HCT116 (cell line): ENCODE measurements at regions not wholly inside any gene's neighbourhood (a gene's known extent, or its start where the extent isn't known, plus 50 kb on each side); places are given as distances from the start of the nearest gene placed in this dataset.

ENCODE experiments used
- ATAC-seq: fragments of 200-7000 bp; cut with Tn5 transposase; 2 replicates; pipeline ENCODE4 v1.9.1; 2020; ENCODE audit warnings: mild to moderate bottlenecking, moderate library complexity
- BruUV-seq: library from RNA; stranded (reverse); fragments of 400-500 nt; replicated peaks from 2 replicates; lab custom pipeline; 2021; lab: Mats Ljungman, UMichigan
- CTCF ChIA-PET: fragments of 300-600 bp; sonication (Branson Sonifier 250); formaldehyde crosslinking; loops from one replicate; lab custom pipeline; 2021; ENCODE audit warnings: antibody characterized with exemption; lab: Charles Lee
- POLR2A ChIA-PET: fragments of 300-600, 350-600 bp; sonication (Branson Sonifier 250); formaldehyde crosslinking; loops from one replicate; lab custom pipeline; 2021; ENCODE audit warnings: antibody characterized with exemption; lab: Charles Lee
- RAD21 ChIA-PET, 2 experiments: fragments of 300-600 bp; sonication (Branson Sonifier 250); formaldehyde crosslinking; loops; one replicate each; lab custom pipeline; 2023; ENCODE audit warnings: low total read pairs in 2 of 2; ENCODE audit not compliant: uncharacterized antibody in 2 of 2, unreplicated experiment in 2 of 2, low non-redundant PET in 1 of 2; lab: Charles Lee
- DNase-seq: peaks from one replicate; pipeline ENCODE4 v3.0.0-alpha.2; 2010; ENCODE audit warnings: low read depth, low spot score
- H2AFZ ChIP-seq: fragments of 200-600 bp; shearing (Covaris generic), sonication (generic); 2 replicates; pipeline ENCODE4 v1.6.1; 2017; ENCODE audit warnings: low read depth, mixed run types, mixed read lengths, antibody characterized with exemption, low read length; ENCODE audit not compliant: poor library complexity, severe bottlenecking
- H3K27ac ChIP-seq: 2 replicates; pipeline ENCODE4 v1.5.1; 2012; ENCODE audit warnings: low read depth, low read length
- H3K27me3 ChIP-seq: fragments of 200-600 bp; sonication (generic); 2 replicates; pipeline ENCODE4 v1.6.1; 2016; ENCODE audit warnings: mixed run types, low read length, mixed read lengths; ENCODE audit not compliant: insufficient read depth
- H3K36me3 ChIP-seq, 2 experiments: fragments of 200-500 bp in 1 of 2; fragments of 200-600 bp in 1 of 2; sonication (Bioruptor generic) in 1 of 2; sonication (generic) in 1 of 2; 2 replicates each; pipeline versions ENCODE4 v1.5.1 to v1.6.1; 2014 to 2016; ENCODE audit warnings: low read length in 2 of 2, inconsistent platforms in 1 of 2, mixed read lengths in 1 of 2, mixed run types in 1 of 2; ENCODE audit not compliant: insufficient read depth in 2 of 2, control insufficient read depth in 1 of 2
- H3K4me1 ChIP-seq, 2 experiments: fragments of 200-600 bp in 1 of 2; sonication (generic) in 1 of 2; 2 replicates each; pipeline versions ENCODE4 v1.5.1 to v1.6.1; 2012 to 2017; ENCODE audit warnings: low read length in 2 of 2, inconsistent platforms in 1 of 2, mild to moderate bottlenecking in 1 of 2, mixed read lengths in 1 of 2, mixed run types in 1 of 2, moderate library complexity in 1 of 2; ENCODE audit not compliant: insufficient read depth in 2 of 2, control insufficient read depth in 1 of 2
- H3K4me2 ChIP-seq: fragments of 200-600 bp; sonication (generic); 2 replicates; pipeline ENCODE4 v1.6.1; 2017; ENCODE audit warnings: mixed run types, low read length, mixed read lengths
- H3K4me3 ChIP-seq, 2 experiments: fragments of 200-600 bp in 1 of 2; sonication (generic) in 1 of 2; replicated peaks in 1 of 2; 2 replicates each; pipeline ENCODE4 v1.5.1; 2011 to 2016; ENCODE audit warnings: low read length in 2 of 2, control low read depth in 1 of 2, low read depth in 1 of 2, mild to moderate bottlenecking in 1 of 2, mixed read lengths in 1 of 2, mixed run types in 1 of 2
- H3K79me2 ChIP-seq: fragments of 200-600 bp; sonication (generic); 2 replicates; pipeline ENCODE4 v1.6.1; 2017; ENCODE audit warnings: mild to moderate bottlenecking, mixed run types, low read length, moderate library complexity, mixed read lengths; ENCODE audit not compliant: insufficient read depth
- H3K9ac ChIP-seq: fragments of 200-600 bp; sonication (generic); 2 replicates; pipeline ENCODE4 v1.6.1; 2016; ENCODE audit warnings: low read length, mixed read lengths
- H3K9me2 ChIP-seq: fragments of 200-600 bp; sonication (generic), shearing (Covaris generic); 2 replicates; pipeline ENCODE4 v1.6.1; 2017; ENCODE audit warnings: mixed run types, mild to moderate bottlenecking, moderate library complexity; ENCODE audit not compliant: insufficient read depth
- H3K9me3 ChIP-seq, 2 experiments: fragments of 200-500 bp in 1 of 2; fragments of 200-600 bp in 1 of 2; sonication (Bioruptor generic) in 1 of 2; sonication (generic) in 1 of 2; 2 replicates each; pipeline ENCODE4 v1.6.1; 2014 to 2017; ENCODE audit warnings: low read length in 2 of 2, mixed read lengths in 2 of 2, inconsistent platforms in 1 of 2, low read depth in 1 of 2, mild to moderate bottlenecking in 1 of 2, mixed run types in 1 of 2, moderate library complexity in 1 of 2; ENCODE audit not compliant: control insufficient read depth in 1 of 2, insufficient read depth in 1 of 2
- H4K20me1 ChIP-seq: fragments of 200-600 bp; sonication (generic), shearing (Covaris generic); 2 replicates; pipeline ENCODE4 v1.6.1; 2017; ENCODE audit warnings: mixed run types, mild to moderate bottlenecking, moderate library complexity; ENCODE audit not compliant: insufficient read depth
- CBX3 ChIP-seq: IDR thresholded peaks from 2 replicates; pipeline ENCODE4 v1.6.1; 2012; ENCODE audit warnings: low read depth
- CEBPB ChIP-seq: IDR thresholded peaks from 2 replicates; pipeline ENCODE4 v1.6.1; 2012; ENCODE audit warnings: low read depth
- ELF1 ChIP-seq: IDR thresholded peaks from 2 replicates; pipeline ENCODE4 v1.6.1; 2012; ENCODE audit warnings: low read depth, borderline replicate concordance
- EZH2 ChIP-seq: fragments of 200-600 bp; sonication (generic); IDR thresholded peaks from 2 replicates; pipeline ENCODE4 v1.6.1; 2017; ENCODE audit warnings: antibody characterized with exemption, mixed run types
- FOSL1 ChIP-seq: IDR thresholded peaks from 2 replicates; pipeline ENCODE4 v1.6.1; 2012; ENCODE audit warnings: low read depth
- JUND ChIP-seq: IDR thresholded peaks from 2 replicates; pipeline ENCODE4 v1.6.1; 2012
- RAD21 ChIP-seq: IDR thresholded peaks from 2 replicates; pipeline ENCODE4 v1.6.1; 2012; ENCODE audit warnings: low read depth, mild to moderate bottlenecking
- SIN3A ChIP-seq: IDR thresholded peaks from 2 replicates; pipeline ENCODE4 v1.6.1; 2012; ENCODE audit warnings: low read depth
- TCF7L2 ChIP-seq: IDR thresholded peaks from 2 replicates; pipeline ENCODE4 v1.7.0; 2011; ENCODE audit warnings: borderline replicate concordance, inconsistent platforms; ENCODE audit not compliant: insufficient read depth, insufficient read length; ENCODE audit errors: extremely low read depth
- ZFX ChIP-seq: fragments of 450-650 bp; IDR thresholded peaks from 2 replicates; pipeline ENCODE4 v1.6.1; 2017
- intact Hi-C: fragments of 100-400 bp; cut with micrococcal nuclease; formaldehyde crosslinking; loops from 2 replicates; pipeline ENCODE4 v1.10.0; 2022
- TF ChIP-seq, protein P1 (sequence below), 3 experiments: fragments of 200-600 bp in 1 of 3; sonication (generic) in 1 of 3; IDR thresholded peaks in 2 of 3; conservative IDR thresholded peaks in 1 of 3; 2 replicates each; pipeline ENCODE4 v1.5.1; 2012 to 2017; ENCODE audit warnings: low read depth in 2 of 3, low read length in 2 of 3, antibody characterized with exemption in 1 of 3, borderline replicate concordance in 1 of 3, control low read depth in 1 of 3, mild to moderate bottlenecking in 1 of 3, mixed read lengths in 1 of 3, mixed run types in 1 of 3, moderate library complexity in 1 of 3; ENCODE audit not compliant: insufficient read depth in 1 of 3
- TF ChIP-seq, protein P2 (sequence below): IDR thresholded peaks from 2 replicates; pipeline ENCODE4 v1.6.1; 2012; ENCODE audit warnings: low read depth
- TF ChIP-seq, protein P3 (sequence below): IDR thresholded peaks from 2 replicates; pipeline ENCODE4 v1.6.1; 2012

- TF ChIP-seq, protein P1, sequence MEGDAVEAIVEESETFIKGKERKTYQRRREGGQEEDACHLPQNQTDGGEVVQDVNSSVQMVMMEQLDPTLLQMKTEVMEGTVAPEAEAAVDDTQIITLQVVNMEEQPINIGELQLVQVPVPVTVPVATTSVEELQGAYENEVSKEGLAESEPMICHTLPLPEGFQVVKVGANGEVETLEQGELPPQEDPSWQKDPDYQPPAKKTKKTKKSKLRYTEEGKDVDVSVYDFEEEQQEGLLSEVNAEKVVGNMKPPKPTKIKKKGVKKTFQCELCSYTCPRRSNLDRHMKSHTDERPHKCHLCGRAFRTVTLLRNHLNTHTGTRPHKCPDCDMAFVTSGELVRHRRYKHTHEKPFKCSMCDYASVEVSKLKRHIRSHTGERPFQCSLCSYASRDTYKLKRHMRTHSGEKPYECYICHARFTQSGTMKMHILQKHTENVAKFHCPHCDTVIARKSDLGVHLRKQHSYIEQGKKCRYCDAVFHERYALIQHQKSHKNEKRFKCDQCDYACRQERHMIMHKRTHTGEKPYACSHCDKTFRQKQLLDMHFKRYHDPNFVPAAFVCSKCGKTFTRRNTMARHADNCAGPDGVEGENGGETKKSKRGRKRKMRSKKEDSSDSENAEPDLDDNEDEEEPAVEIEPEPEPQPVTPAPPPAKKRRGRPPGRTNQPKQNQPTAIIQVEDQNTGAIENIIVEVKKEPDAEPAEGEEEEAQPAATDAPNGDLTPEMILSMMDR (IDR thresholded peaks at IDR 0.05 in 2 of 3, conservative IDR thresholded peaks at IDR 0.05 in 1 of 3; ENCODE audit: borderline replicate concordance in 1 of 3, insufficient read depth in 1 of 3, low read depth in 2 of 3, low read length in 2 of 3): no peak
- TF ChIP-seq, protein P2, sequence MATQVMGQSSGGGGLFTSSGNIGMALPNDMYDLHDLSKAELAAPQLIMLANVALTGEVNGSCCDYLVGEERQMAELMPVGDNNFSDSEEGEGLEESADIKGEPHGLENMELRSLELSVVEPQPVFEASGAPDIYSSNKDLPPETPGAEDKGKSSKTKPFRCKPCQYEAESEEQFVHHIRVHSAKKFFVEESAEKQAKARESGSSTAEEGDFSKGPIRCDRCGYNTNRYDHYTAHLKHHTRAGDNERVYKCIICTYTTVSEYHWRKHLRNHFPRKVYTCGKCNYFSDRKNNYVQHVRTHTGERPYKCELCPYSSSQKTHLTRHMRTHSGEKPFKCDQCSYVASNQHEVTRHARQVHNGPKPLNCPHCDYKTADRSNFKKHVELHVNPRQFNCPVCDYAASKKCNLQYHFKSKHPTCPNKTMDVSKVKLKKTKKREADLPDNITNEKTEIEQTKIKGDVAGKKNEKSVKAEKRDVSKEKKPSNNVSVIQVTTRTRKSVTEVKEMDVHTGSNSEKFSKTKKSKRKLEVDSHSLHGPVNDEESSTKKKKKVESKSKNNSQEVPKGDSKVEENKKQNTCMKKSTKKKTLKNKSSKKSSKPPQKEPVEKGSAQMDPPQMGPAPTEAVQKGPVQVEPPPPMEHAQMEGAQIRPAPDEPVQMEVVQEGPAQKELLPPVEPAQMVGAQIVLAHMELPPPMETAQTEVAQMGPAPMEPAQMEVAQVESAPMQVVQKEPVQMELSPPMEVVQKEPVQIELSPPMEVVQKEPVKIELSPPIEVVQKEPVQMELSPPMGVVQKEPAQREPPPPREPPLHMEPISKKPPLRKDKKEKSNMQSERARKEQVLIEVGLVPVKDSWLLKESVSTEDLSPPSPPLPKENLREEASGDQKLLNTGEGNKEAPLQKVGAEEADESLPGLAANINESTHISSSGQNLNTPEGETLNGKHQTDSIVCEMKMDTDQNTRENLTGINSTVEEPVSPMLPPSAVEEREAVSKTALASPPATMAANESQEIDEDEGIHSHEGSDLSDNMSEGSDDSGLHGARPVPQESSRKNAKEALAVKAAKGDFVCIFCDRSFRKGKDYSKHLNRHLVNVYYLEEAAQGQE: no peak
- TF ChIP-seq, protein P3, sequence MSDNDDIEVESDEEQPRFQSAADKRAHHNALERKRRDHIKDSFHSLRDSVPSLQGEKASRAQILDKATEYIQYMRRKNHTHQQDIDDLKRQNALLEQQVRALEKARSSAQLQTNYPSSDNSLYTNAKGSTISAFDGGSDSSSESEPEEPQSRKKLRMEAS: no peak
- TF ChIP-seq ZFX (no peak), JUND (no peak), FOSL1 (no peak), RAD21 (no peak)
Measured at GRCh38 chr2:81290846-81291245, 986.3 kb upstream of the LRRTM1 start (continued).

- Histone ChIP-seq H3K4me1 (no peaks in the 10 kb centered on the region), H2AFZ (no peak overlapping the region), H3K79me2 (no peaks in the 10 kb centered on the region), H3K9me2 (no peaks in the 10 kb centered on the region; the same call in 1 of the 2 replicates), H3K27me3 (no peaks in the 10 kb centered on the region), H3K27ac (no peak overlapping the region), H3K9me3 (no peaks in the 10 kb centered on the region), H3K36me3 (no peaks in the 10 kb centered on the region), H4K20me1 (no peaks in the 10 kb centered on the region), H3K9ac (no peak overlapping the region), H3K4me2 (no peak overlapping the region), H3K4me3 (no peak overlapping the region)
- DNase-seq (no peak), ATAC-seq (no peak)
- POLR2A ChIA-PET: no interaction called here
- BruUV-seq: no TSS peak
- RAD21 ChIA-PET: no interaction called here
- intact Hi-C loops: no loop called here
- CTCF ChIA-PET: no interaction called here
- TF ChIP-seq ELF1: no peak
- no peak for TF ChIP-seq FOSL1
- no peak for TF ChIP-seq TCF7L2
- TF ChIP-seq RAD21: no peak
- no peak for TF ChIP-seq CBX3
- TF ChIP-seq EZH2: no peak
- TF ChIP-seq, protein P2: no peak
- TF ChIP-seq, protein P1 (IDR thresholded peaks at IDR 0.05 in 2 of 3, conservative IDR thresholded peaks at IDR 0.05 in 1 of 3; ENCODE audit: borderline replicate concordance in 1 of 3, insufficient read depth in 1 of 3, low read depth in 2 of 3, low read length in 2 of 3): no peak
- TF ChIP-seq SIN3A: no peak
- no peak for TF ChIP-seq CEBPB
Measured at GRCh38 chr2:81283081-81283480, 978.5 kb upstream of the LRRTM1 start.
